Lung (tissue), 11 donors: ENCODE measurements at regions not wholly inside any gene's neighbourhood (a gene's known extent, or its start where the extent isn't known, plus 50 kb on each side); places are given as distances from the start of the nearest gene placed in this dataset.

ENCODE experiments used
- ATAC-seq: fragments of 200-7000 bp; cut with Tn5 transposase; one replicate; pipeline ENCODE4 v1.9.1; 2020; ENCODE audit warnings: moderate number of reproducible peaks; ENCODE audit not compliant: insufficient read depth, low FRiP score
- DNase-seq, 3 donors: peaks; one replicate each; pipeline ENCODE4 v3.0.0-alpha.2; 2013 to 2017
- H3K27ac ChIP-seq, 2 donors: one replicate each; pipeline ENCODE4 v1.5.1; 2013; ENCODE audit warnings: mild to moderate bottlenecking in 2 of 2, moderate library complexity in 2 of 2, control low read depth in 1 of 2, inconsistent platforms in 1 of 2, low read depth in 1 of 2, low read length in 1 of 2
- H3K27me3 ChIP-seq, 3 donors: one replicate each; pipeline ENCODE4 v1.5.1; 2013; ENCODE audit warnings: low read length in 2 of 3; ENCODE audit not compliant: control insufficient read depth in 3 of 3, insufficient read depth in 3 of 3
- H3K36me3 ChIP-seq, 4 donors: one replicate each; pipeline ENCODE4 v1.5.1; 2013; ENCODE audit warnings: low read length in 4 of 4, mild to moderate bottlenecking in 1 of 4, moderate library complexity in 1 of 4; ENCODE audit not compliant: control insufficient read depth in 4 of 4, insufficient read depth in 4 of 4
- H3K4me1 ChIP-seq, 5 donors: one replicate each; pipeline ENCODE4 v1.5.1; 2013; ENCODE audit warnings: low read length in 5 of 5, mild to moderate bottlenecking in 2 of 5, moderate library complexity in 1 of 5; ENCODE audit not compliant: control insufficient read depth in 5 of 5, insufficient read depth in 5 of 5
- H3K4me3 ChIP-seq: one replicate; pipeline ENCODE4 v1.5.1; 2013; ENCODE audit warnings: mild to moderate bottlenecking, control low read depth, moderate library complexity
- H3K9ac ChIP-seq, 2 donors: one replicate each; pipeline ENCODE4 v1.5.1; 2013; ENCODE audit warnings: low read length in 2 of 2, control low read depth in 1 of 2; ENCODE audit not compliant: insufficient read depth in 1 of 2
- H3K9me3 ChIP-seq, 4 donors: one replicate each; pipeline ENCODE4 v1.5.1; 2013; ENCODE audit warnings: low read length in 3 of 4, mild to moderate bottlenecking in 1 of 4, moderate library complexity in 1 of 4; ENCODE audit not compliant: control insufficient read depth in 4 of 4, insufficient read depth in 3 of 4
- WGBS, 2 donors: extraction: QIAGEN DNeasy Blood & Tissue Kit; methylation state at CpG; one replicate each; pipeline ENCODE4 v1.1.7; 2013; 5-methylcytosine and 5-hydroxymethylcytosine counted together
- TF ChIP-seq, protein P1 (sequence below): IDR thresholded peaks from 2 replicates; pipeline ENCODE4 v1.5.1; 2012; ENCODE audit warnings: mild to moderate bottlenecking; ENCODE audit errors: control extremely low read depth, extremely low read depth
- donor health status: control.
- donor health status: control.
- donor health status: Bipolar disorder and iron deficiency.
- donor health status: healthy.
- donor health status: DM: yes; HTN: yes; CAD: no.

DNA sequence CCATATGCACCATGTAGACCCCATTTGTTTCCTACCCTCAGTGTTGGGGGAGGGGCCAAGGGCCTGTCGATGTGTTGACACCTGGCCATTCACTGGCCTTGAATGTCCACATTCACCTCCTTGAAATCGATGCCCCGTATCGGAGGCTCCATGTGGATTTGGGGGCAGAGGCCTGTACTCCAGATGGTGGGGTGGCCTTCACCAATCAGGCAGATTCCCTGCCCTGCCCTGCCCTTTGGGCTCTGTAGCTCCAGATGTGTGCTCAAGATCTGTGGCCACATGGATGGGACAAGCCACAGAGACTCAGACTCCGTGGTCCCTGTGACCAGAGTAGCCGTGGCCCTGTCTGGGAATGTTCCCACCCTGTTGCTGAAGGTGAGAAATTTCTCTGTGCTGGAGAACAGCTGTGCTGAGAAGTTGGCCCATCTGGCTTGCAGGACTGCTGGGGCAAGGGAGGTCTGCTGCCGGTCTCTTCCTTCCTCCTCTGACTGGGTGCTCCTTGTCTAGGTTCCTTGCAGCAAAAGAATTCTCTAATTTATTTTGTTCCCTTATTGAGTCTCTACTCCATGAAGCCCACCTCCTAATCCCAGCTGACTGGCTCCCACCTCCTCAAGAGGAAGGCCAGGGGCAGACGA is 221.3 kb downstream of the SEC14L1 start:
- H3K36me3 ChIP-seq, result no peaks in the 10 kb centered on the region
- no peak overlapping the region for H3K27ac ChIP-seq
- no peaks in the 10 kb centered on the region for H3K27me3 ChIP-seq
- no peak overlapping the region for H3K9ac ChIP-seq
- no peak for DNase-seq
- H3K4me3 ChIP-seq, result no peak overlapping the region
- no peak for ATAC-seq
- no peaks in the 10 kb centered on the region for H3K9me3 ChIP-seq
- TF ChIP-seq, protein P1, sequence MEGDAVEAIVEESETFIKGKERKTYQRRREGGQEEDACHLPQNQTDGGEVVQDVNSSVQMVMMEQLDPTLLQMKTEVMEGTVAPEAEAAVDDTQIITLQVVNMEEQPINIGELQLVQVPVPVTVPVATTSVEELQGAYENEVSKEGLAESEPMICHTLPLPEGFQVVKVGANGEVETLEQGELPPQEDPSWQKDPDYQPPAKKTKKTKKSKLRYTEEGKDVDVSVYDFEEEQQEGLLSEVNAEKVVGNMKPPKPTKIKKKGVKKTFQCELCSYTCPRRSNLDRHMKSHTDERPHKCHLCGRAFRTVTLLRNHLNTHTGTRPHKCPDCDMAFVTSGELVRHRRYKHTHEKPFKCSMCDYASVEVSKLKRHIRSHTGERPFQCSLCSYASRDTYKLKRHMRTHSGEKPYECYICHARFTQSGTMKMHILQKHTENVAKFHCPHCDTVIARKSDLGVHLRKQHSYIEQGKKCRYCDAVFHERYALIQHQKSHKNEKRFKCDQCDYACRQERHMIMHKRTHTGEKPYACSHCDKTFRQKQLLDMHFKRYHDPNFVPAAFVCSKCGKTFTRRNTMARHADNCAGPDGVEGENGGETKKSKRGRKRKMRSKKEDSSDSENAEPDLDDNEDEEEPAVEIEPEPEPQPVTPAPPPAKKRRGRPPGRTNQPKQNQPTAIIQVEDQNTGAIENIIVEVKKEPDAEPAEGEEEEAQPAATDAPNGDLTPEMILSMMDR, result no peak
- 74 to 88% methylated on average over 8 of the region's 8 CpGs for WGBS, 2 donors
- H3K4me1 ChIP-seq, result peaks cover 0 to 18% (median 11%) of the 10 kb centered on the region in 5 donors

DNA sequence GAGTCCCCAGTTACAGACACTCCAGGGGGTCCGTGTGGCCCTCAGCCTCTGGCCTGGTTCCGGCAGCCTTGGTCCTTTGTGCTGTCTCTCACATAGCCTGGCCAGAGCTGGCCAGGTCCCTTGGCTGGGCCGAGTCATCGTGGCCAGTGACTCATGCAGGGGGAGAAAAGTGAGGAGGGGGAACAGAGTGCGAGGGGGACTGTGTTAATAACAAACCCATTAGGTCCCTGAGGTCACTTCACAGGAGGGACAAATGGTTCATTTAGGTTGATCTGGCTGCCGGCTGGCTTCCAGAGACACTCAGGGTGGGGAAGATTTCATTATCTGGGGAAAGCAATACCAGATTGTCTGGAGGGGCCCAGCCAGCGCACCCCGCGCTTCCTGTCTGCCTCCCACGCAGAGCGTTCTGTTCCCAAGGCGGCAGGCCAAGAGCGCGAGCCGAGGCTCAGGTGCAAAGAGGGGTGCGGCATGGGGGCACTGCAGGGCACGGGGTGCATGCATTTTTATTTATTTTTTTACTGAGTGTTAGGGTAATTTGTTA is 223.1 kb downstream of the SEC14L1 start:
- no peak for DNase-seq
- TF ChIP-seq, protein P1, result no peak
- no peaks in the 10 kb centered on the region for H3K9me3 ChIP-seq
- peak overlapping the region in 1 of 2 donors; percentile 26 for H3K27ac ChIP-seq
- WGBS, 2 donors, result 47 to 55% methylated on average over 17 of the region's 17 CpGs
- no peaks in the 10 kb centered on the region for H3K36me3 ChIP-seq
- no peak overlapping the region for H3K4me3 ChIP-seq
- H3K4me1 ChIP-seq, result peaks cover 0 to 17% (median 11%) of the 10 kb centered on the region in 5 donors
- no peaks in the 10 kb centered on the region for H3K27me3 ChIP-seq
- ATAC-seq, result no peak
- H3K9ac ChIP-seq, result no peak overlapping the region

DNA sequence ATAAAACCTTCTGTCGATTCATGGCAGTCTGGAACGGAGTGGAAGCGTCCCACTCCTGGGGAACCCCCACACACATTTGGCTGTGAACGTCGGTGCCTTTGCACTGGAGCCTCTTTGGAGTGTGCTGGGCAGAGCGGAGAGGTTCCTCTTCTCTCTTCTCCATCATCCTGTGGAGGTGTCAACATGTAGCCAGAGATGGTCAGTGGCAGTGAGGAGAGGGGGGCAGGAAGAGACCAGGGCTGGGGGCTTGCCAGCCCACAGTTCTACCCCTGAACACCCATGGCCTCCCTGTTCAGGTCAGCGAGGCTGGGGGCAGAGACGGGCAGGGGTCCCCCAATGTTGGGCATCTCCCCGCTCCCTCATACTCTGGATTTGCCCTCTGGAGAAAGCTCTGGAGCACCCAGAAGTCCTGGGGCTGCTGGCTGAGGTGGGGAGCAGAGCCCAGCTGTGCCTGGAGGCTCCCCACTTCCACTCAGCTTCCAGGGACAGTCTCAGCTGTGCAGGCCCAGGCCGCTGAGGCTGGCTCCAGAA is 223.7 kb downstream of the SEC14L1 start:
- no peak overlapping the region for H3K4me3 ChIP-seq
- TF ChIP-seq, protein P1, result no peak
- H3K4me1 ChIP-seq, result peaks cover 0 to 13% (median 12%) of the 10 kb centered on the region in 5 donors
- no peaks in the 10 kb centered on the region for H3K36me3 ChIP-seq
- no peak overlapping the region for H3K27ac ChIP-seq
- no peak overlapping the region for H3K9ac ChIP-seq
- H3K27me3 ChIP-seq, result no peaks in the 10 kb centered on the region
- ATAC-seq (no peak), DNase-seq (no peak)
- WGBS, 2 donors, result 76 to 82% methylated on average over 10 of the region's 10 CpGs
- no peaks in the 10 kb centered on the region for H3K9me3 ChIP-seq
